Ovary (tissue), 3 donors: ENCODE measurements at regions not wholly inside any gene's neighbourhood (a gene's known extent, or its start where the extent isn't known, plus 50 kb on each side); places are given as distances from the start of the nearest gene placed in this dataset.

Experiments used
- CTCF ChIP-seq, 3 donors: fragments of 450-650 bp in 2 of 3; fragments of 200-600 bp in 1 of 3; IDR thresholded peaks; one replicate each; pipeline versions ENCODE4 v1.5.1 to v1.8.0; 2016 to 2022; ENCODE audit warnings: antibody characterized with exemption in 3 of 3, mild to moderate bottlenecking in 1 of 3
- EP300 ChIP-seq: sonication (generic); formaldehyde crosslinking; IDR thresholded peaks from one replicate; pipeline ENCODE4 v1.6.1; 2017; ENCODE audit warnings: antibody characterized with exemption
- POLR2A ChIP-seq: fragments of 450-650 bp; IDR thresholded peaks from one replicate; pipeline ENCODE4 v1.6.1; 2017; ENCODE audit warnings: antibody characterized with exemption, mild to moderate bottlenecking, moderate library complexity
- donor health status: DM: no; HTN: no; CAD: no.

DNA sequence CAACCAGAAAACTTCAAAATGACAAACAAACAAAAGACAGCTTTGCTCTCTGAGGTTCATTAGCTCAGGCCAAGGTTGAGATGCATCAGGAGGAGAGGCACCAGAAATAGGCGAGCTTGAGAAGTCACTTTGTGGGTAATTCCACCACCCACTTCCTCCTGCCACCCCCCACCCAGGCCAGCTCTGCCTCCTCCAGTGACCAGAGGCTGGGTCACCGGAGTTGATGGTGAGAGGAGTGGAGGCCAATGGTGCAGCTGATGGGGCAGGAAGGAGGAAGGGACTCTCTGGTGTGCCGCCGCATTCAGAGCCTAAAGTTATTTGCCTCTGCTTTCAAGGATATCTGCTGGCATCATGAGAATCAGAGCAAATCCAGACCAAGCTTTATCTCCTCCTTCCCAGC, 73.8 kb upstream of the ASTN2 start:
- TF ChIP-seq CTCF (IDR thresholded peaks at IDR 0.05) (no peak), POLR2A (no peak), EP300 (no peak)
